Chondrocyte (in vitro differentiated cells): ENCODE measurements at regions not wholly inside any gene's neighbourhood (a gene's known extent, or its start where the extent isn't known, plus 50 kb on each side); places are given as distances from the start of the nearest gene placed in this dataset.
"Not testable (repeated sequence)": the region's sequence is repeated elsewhere in the genome, so short reads cannot be mapped to it uniquely, and the experiment has no call there.

Experiments
- DNase-seq: peaks from one replicate; pipeline ENCODE4 v3.0.0; 2021; ENCODE audit warnings: mixed read lengths, low spot score
- H3K27ac Mint-ChIP-seq: one replicate; pipeline ENCODE4 v1.8.0; 2021; ENCODE audit warnings: mild to moderate bottlenecking, moderate library complexity, mixed read lengths; ENCODE audit not compliant: unreplicated experiment
- H3K27me3 Mint-ChIP-seq: 2 replicates; pipeline ENCODE4 v1.8.0; 2021; ENCODE audit warnings: low read depth, mixed read lengths
- H3K36me3 Mint-ChIP-seq: 2 replicates; pipeline ENCODE4 v1.8.0; 2021; ENCODE audit warnings: low read depth, mixed read lengths
- H3K4me1 Mint-ChIP-seq: 2 replicates; pipeline ENCODE4 v1.8.0; 2021; ENCODE audit warnings: low read depth, mild to moderate bottlenecking, mixed read lengths
- H3K4me3 Mint-ChIP-seq: one replicate; pipeline ENCODE4 v1.8.0; 2021; ENCODE audit warnings: mild to moderate bottlenecking, moderate library complexity, mixed read lengths; ENCODE audit not compliant: unreplicated experiment
- H3K9me3 Mint-ChIP-seq: 2 replicates; pipeline ENCODE4 v1.8.0; 2021; ENCODE audit warnings: low read depth, mixed read lengths
- CTCF ChIP-seq: fragments of 200-600 bp; sonication (generic); IDR thresholded peaks from 2 replicates; pipeline ENCODE4 v1.5.0; 2021; ENCODE audit warnings: antibody characterized with exemption, mild to moderate bottlenecking, moderate library complexity

DNA sequence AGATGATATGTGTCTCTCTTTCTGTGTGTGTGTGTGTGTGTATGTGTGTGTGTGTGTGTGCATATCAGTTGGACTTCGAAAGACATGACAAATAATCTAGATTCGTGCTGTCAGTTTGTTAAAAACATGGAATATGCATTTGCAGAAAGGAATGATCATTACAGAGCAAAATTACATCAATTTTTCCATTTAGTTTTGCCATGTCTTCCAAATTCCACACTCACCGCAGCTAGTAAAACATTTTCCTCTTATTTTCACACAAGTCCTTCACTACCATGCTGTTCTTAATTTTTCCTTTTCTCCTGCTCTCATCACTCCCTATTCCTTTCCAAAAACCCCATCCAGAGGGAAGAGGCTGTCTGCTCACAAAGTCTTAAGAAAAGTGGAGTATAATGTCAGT, 1191.4 kb upstream of the SLC39A10 start:
- DNase-seq = no peak
- H3K27ac Mint-ChIP-seq = no peak overlapping the region
- H3K4me1 Mint-ChIP-seq = no peaks in the 10 kb centered on the region
- H3K36me3 Mint-ChIP-seq = no peaks in the 10 kb centered on the region
- peaks cover 2% of the 10 kb centered on the region for H3K27me3 Mint-ChIP-seq
- H3K4me3 Mint-ChIP-seq = no peak overlapping the region
- no peak for TF ChIP-seq CTCF
- peaks cover 7% of the 10 kb centered on the region for H3K9me3 Mint-ChIP-seq

DNA sequence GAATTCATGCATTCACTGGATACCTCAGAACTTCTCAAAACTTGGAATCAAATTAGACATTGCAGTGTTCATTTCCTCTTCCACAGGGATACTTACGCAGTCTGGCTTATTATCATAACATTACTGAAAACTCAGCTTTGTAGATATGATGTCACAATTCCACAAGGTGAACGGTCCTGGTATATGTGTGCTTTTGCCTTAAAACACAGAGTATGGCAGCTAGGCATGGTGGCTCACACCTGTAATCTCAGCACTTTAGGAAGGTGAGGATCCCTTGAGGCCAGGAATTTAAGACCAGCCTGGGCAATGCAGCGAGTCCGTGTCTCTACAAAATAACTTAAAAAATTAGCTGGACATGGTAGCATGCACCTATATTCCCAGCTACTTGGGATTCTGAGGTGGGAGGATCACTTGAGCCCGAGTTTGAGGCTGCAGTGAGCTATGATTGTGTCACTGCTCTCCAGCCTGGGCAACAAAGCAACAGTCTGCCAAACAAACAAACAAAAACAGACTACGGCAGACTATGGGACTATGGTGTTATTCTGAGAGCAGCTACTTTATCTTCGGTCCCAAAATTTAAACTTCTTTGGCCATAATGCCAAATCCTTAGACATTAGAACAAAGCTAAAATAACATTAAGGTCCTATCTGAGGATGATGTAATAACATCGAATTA, 1191.9 kb upstream of the SLC39A10 start:
- no peak for TF ChIP-seq CTCF
- no peak overlapping the region for H3K27ac Mint-ChIP-seq
- H3K4me1 Mint-ChIP-seq = no peaks in the 10 kb centered on the region
- DNase-seq = no peak
- no peaks in the 10 kb centered on the region for H3K36me3 Mint-ChIP-seq
- peaks cover 7% of the 10 kb centered on the region for H3K9me3 Mint-ChIP-seq
- no peak overlapping the region for H3K4me3 Mint-ChIP-seq
- H3K27me3 Mint-ChIP-seq = peaks cover 2% of the 10 kb centered on the region

DNA sequence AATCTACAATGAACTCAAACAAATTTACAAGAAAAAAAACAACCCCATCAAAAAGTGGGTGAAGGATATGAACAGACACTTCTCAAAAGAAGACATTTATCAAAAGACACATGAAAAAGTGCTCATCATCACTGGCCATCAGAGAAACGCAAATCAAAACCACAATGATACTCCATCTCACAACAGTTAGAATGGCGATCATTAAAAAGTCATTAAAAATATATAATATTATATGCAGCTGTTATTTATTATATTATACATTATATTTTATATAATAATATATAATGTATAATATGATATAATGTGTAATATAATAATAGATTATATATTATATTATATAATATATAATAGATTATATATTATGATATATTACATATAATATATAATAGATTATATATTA, 1194.1 kb upstream of the SLC39A10 start:
- H3K27ac Mint-ChIP-seq, H3K36me3 Mint-ChIP-seq, H3K4me1 Mint-ChIP-seq, H3K4me3 Mint-ChIP-seq, H3K9me3 Mint-ChIP-seq, DNase-seq, H3K27me3 Mint-ChIP-seq: not testable (repeated sequence)

DNA sequence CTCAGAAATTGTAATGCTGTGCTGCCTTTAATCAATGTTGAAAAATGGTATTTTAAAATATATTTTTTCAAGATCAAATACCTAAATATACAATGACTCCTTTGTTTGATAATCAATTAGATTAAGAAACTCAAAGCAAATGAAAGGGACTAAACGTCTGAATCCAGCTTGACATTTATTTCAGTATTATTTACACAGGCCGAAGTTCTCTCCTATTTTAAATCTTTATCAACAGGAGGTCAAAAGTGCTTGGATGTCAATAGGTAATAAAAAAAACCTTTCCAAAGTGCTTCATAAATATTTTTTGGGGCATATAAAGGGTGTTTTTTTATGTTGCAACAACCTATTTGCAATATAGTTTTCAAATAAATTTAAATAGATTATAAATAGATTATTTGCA, 1201.7 kb upstream of the SLC39A10 start:
- Mint-ChIP-seq H3K4me3 (no peak overlapping the region), H3K36me3 (no peaks in the 10 kb centered on the region), H3K9me3 (no peaks in the 10 kb centered on the region), H3K27me3 (peaks cover 13% of the 10 kb centered on the region), H3K27ac (no peak overlapping the region), H3K4me1 (no peaks in the 10 kb centered on the region)
- no peak for TF ChIP-seq CTCF
- DNase-seq = no peak

GRCh38 chr2:194452504-194452903, 1204.5 kb upstream of the SLC39A10 start:
- no peak for TF ChIP-seq CTCF
- H3K36me3 Mint-ChIP-seq = no peaks in the 10 kb centered on the region
- H3K9me3 Mint-ChIP-seq = peaks cover 3% of the 10 kb centered on the region
- H3K27ac Mint-ChIP-seq = no peak overlapping the region
- no peaks in the 10 kb centered on the region for H3K4me1 Mint-ChIP-seq
- no peak overlapping the region for H3K4me3 Mint-ChIP-seq
- H3K27me3 Mint-ChIP-seq = peaks cover 11% of the 10 kb centered on the region
- DNase-seq = no peak

DNA sequence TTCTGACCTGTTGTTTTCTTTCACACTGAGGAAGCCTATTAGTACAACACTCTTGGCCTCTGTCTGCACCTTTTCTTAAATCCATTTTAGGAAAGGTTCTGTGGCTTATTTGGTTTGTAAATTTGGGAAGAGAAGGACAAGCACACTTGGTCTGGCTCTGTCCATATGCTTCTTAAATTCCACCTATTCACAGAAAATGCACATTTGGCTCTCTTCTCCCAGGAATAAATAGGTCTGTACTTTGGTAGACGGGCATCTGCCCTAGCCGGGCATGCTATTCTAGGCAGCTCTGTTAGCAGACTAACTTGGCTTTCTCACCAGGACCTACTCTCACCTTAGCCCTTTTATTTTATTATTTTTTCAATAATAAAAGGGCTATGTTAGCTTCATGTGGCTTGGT, 1211.8 kb upstream of the SLC39A10 start:
- no peaks in the 10 kb centered on the region for H3K4me1 Mint-ChIP-seq
- no peaks in the 10 kb centered on the region for H3K27me3 Mint-ChIP-seq

More for the DNA sequence above, 1211.8 kb upstream of the SLC39A10 start:
- TF ChIP-seq CTCF = no peak
- DNase-seq = no peak
- Mint-ChIP-seq H3K9me3 (peaks cover 17% of the 10 kb centered on the region), H3K36me3 (peaks cover 1% of the 10 kb centered on the region), H3K4me3 (no peak overlapping the region), H3K27ac (no peak overlapping the region)
